Ascending aorta (tissue), 2 donors: ENCODE measurements at regions not wholly inside any gene's neighbourhood (a gene's known extent, or its start where the extent isn't known, plus 50 kb on each side); places are given as distances from the start of the nearest gene placed in this dataset.
"Not testable (repeated sequence)": the region's sequence is repeated elsewhere in the genome, so short reads cannot be mapped to it uniquely, and the experiment has no call there.

ENCODE experiments used
- DNase-seq, 2 donors: peaks; one replicate each; pipeline ENCODE4 v3.0.0-alpha.2; 2019; ENCODE audit warnings: low spot score in 2 of 2
- H3K27ac ChIP-seq, 2 donors: fragments of 200-600 bp; sonication (generic); one replicate each; pipeline ENCODE4 v1.5.1; 2016 to 2017; ENCODE audit warnings: mild to moderate bottlenecking in 1 of 2
- H3K27me3 ChIP-seq: fragments of 200-600 bp; sonication (generic); one replicate; pipeline ENCODE4 v1.5.1; 2017
- H3K36me3 ChIP-seq, 2 donors: fragments of 200-600 bp; sonication (generic); one replicate each; pipeline ENCODE4 v1.5.1; 2016
- H3K4me1 ChIP-seq, 2 donors: fragments of 200-600 bp; sonication (generic); one replicate each; pipeline ENCODE4 v1.5.1; 2016 to 2017; ENCODE audit warnings: mild to moderate bottlenecking in 1 of 2
- H3K4me3 ChIP-seq, 2 donors: fragments of 200-600 bp; sonication (generic); one replicate each; pipeline ENCODE4 v1.5.1; 2016 to 2017; ENCODE audit warnings: mild to moderate bottlenecking in 1 of 2
- H3K9me3 ChIP-seq, 2 donors: fragments of 200-600 bp; sonication (generic); one replicate each; pipeline ENCODE4 v1.5.1; 2016
- CTCF ChIP-seq, 3 experiments: fragments of 200-600 bp in 2 of 3; fragments of 450-650 bp in 1 of 3; sonication (generic) in 2 of 3; IDR thresholded peaks; one replicate each; pipeline ENCODE4 v1.5.1; 2016 to 2019; ENCODE audit warnings: antibody characterized with exemption in 3 of 3, mild to moderate bottlenecking in 1 of 3, moderate library complexity in 1 of 3
- intact Hi-C: fragments of 100-400 bp; cut with DNase I; formaldehyde crosslinking; loops from one replicate; pipeline ENCODE4 v1.15.1; 2023

GRCh38 chr22:49340406-49340805 lies 487.3 kb downstream of the BRD1 start:
- DNase-seq: peak in 1 of 2 donors; percentile 43
- Histone ChIP-seq H3K4me1 (no peaks in the 10 kb centered on the region), H3K36me3 (no peaks in the 10 kb centered on the region), H3K27ac (no peak overlapping the region), H3K27me3 (no peaks in the 10 kb centered on the region), H3K4me3 (no peak overlapping the region), H3K9me3 (no peaks in the 10 kb centered on the region)
- intact Hi-C loops: no loop called here
- TF ChIP-seq CTCF (IDR thresholded peaks at IDR 0.05): no peak

- DNase-seq, intact Hi-C loops: not testable (repeated sequence)
Observed at GRCh38 chr22:49336483-49336882, 491.2 kb downstream of the BRD1 start.

GRCh38 chr22:49334976-49335375 lies 492.7 kb downstream of the BRD1 start:
- Histone ChIP-seq H3K36me3 (no peaks in the 10 kb centered on the region), H3K4me1 (no peaks in the 10 kb centered on the region), H3K9me3 (no peaks in the 10 kb centered on the region), H3K4me3 (no peak overlapping the region), H3K27ac (no peak overlapping the region), H3K27me3 (no peaks in the 10 kb centered on the region)
- no peak for TF ChIP-seq CTCF (IDR thresholded peaks at IDR 0.05)
- no peak for DNase-seq
- intact Hi-C loops: no loop called here

More at GRCh38 chr22:49336483-49336882, 491.2 kb downstream of the BRD1 start:
- not testable (repeated sequence) for H3K36me3 ChIP-seq, H3K4me1 ChIP-seq, H3K4me3 ChIP-seq, H3K27ac ChIP-seq, H3K9me3 ChIP-seq, H3K27me3 ChIP-seq

GRCh38 chr22:49334449-49334789 lies 493.3 kb downstream of the BRD1 start:
- no peaks in the 10 kb centered on the region for H3K36me3 ChIP-seq
- H3K9me3 ChIP-seq: no peaks in the 10 kb centered on the region
- intact Hi-C loops: no loop called here
- H3K27me3 ChIP-seq: no peaks in the 10 kb centered on the region
- no peak overlapping the region for H3K4me3 ChIP-seq
- TF ChIP-seq CTCF (IDR thresholded peaks at IDR 0.05): no peak
- no peak for DNase-seq
- H3K4me1 ChIP-seq: no peaks in the 10 kb centered on the region
- no peak overlapping the region for H3K27ac ChIP-seq

GRCh38 chr22:49333206-49333605 lies 494.5 kb downstream of the BRD1 start:
- peak in 1 of 2 donors; percentile 38 for DNase-seq
- intact Hi-C loops: no loop called here
- no peaks in the 10 kb centered on the region for H3K4me1 ChIP-seq
- TF ChIP-seq CTCF (IDR thresholded peaks at IDR 0.05): no peak
- H3K27ac ChIP-seq: no peak overlapping the region
- no peak overlapping the region for H3K4me3 ChIP-seq
- no peaks in the 10 kb centered on the region for H3K9me3 ChIP-seq
- H3K27me3 ChIP-seq: no peaks in the 10 kb centered on the region
- H3K36me3 ChIP-seq: no peaks in the 10 kb centered on the region

GRCh38 chr22:49332691-49333090 lies 495.0 kb downstream of the BRD1 start:
- no peak for DNase-seq
- Histone ChIP-seq H3K36me3 (no peaks in the 10 kb centered on the region), H3K4me1 (no peaks in the 10 kb centered on the region), H3K27ac (no peak overlapping the region), H3K27me3 (no peaks in the 10 kb centered on the region), H3K4me3 (no peak overlapping the region), H3K9me3 (no peaks in the 10 kb centered on the region)
- TF ChIP-seq CTCF (IDR thresholded peaks at IDR 0.05): no peak
- intact Hi-C loops: no loop called here
